HepG2 (cell line): ENCODE measurements at regions not wholly inside any gene's neighbourhood (a gene's known extent, or its start where the extent isn't known, plus 50 kb on each side); places are given as distances from the start of the nearest gene placed in this dataset.

Source experiments
- AKAP8 ChIP-seq: sonication (generic); formaldehyde crosslinking; IDR thresholded peaks from 2 replicates; pipeline ENCODE4 v1.5.1; 2020; ENCODE audit warnings: mild to moderate bottlenecking, missing genetic modification reagents
- ERF ChIP-seq: IDR thresholded peaks from 2 replicates; pipeline ENCODE4 v1.6.1; 2018; ENCODE audit warnings: missing biosample characterization, missing genetic modification reagents
- ETV5 ChIP-seq: IDR thresholded peaks from 2 replicates; pipeline ENCODE4 v1.6.1; 2018; ENCODE audit warnings: missing biosample characterization, missing genetic modification reagents, inconsistent platforms, borderline replicate concordance
- NR1H2 ChIP-seq: sonication (generic); formaldehyde crosslinking; IDR thresholded peaks from 2 replicates; pipeline ENCODE4 v1.8.1; 2022; ENCODE audit warnings: low read depth, missing genetic modification reagents, borderline replicate concordance
- ZNF556 ChIP-seq: sonication (generic); formaldehyde crosslinking; IDR thresholded peaks from 2 replicates; pipeline ENCODE4 v1.4.0; 2020; ENCODE audit warnings: mild to moderate bottlenecking, missing genetic modification reagents, borderline replicate concordance
- TF ChIP-seq, protein P1 (sequence below), 2 experiments: sonication (generic) in 1 of 2; formaldehyde crosslinking in 1 of 2; IDR thresholded peaks; 2 replicates each; pipeline versions ENCODE4 v1.4.0 to v1.6.1; 2016 to 2020; ENCODE audit warnings: borderline replicate concordance in 1 of 2, low read depth in 1 of 2, mild to moderate bottlenecking in 1 of 2, missing genetic modification reagents in 1 of 2
- TF ChIP-seq, protein P2 (sequence below): sonication (generic); formaldehyde crosslinking; IDR thresholded peaks from 2 replicates; pipeline ENCODE4 v1.5.1; 2020; ENCODE audit warnings: mild to moderate bottlenecking, moderate library complexity, missing genetic modification reagents
- TF ChIP-seq, protein P3 (sequence below): sonication (generic); formaldehyde crosslinking; IDR thresholded peaks from 2 replicates; pipeline ENCODE4 v1.4.0; 2020; ENCODE audit warnings: mild to moderate bottlenecking, missing genetic modification reagents, borderline replicate concordance
- TF ChIP-seq, protein P4 (sequence below): sonication (generic); formaldehyde crosslinking; IDR thresholded peaks from 2 replicates; pipeline ENCODE4 v1.5.0; 2020; ENCODE audit warnings: missing genetic modification reagents
- TF ChIP-seq, protein P5 (sequence below): sonication (generic); formaldehyde crosslinking; conservative IDR thresholded peaks from 2 replicates; pipeline ENCODE4 v1.8.1; 2023; ENCODE audit warnings: missing genetic modification reagents
- TF ChIP-seq, protein P6 (sequence below): IDR thresholded peaks from 2 replicates; pipeline ENCODE4 v1.6.1; 2018; ENCODE audit warnings: missing genetic modification reagents

DNA sequence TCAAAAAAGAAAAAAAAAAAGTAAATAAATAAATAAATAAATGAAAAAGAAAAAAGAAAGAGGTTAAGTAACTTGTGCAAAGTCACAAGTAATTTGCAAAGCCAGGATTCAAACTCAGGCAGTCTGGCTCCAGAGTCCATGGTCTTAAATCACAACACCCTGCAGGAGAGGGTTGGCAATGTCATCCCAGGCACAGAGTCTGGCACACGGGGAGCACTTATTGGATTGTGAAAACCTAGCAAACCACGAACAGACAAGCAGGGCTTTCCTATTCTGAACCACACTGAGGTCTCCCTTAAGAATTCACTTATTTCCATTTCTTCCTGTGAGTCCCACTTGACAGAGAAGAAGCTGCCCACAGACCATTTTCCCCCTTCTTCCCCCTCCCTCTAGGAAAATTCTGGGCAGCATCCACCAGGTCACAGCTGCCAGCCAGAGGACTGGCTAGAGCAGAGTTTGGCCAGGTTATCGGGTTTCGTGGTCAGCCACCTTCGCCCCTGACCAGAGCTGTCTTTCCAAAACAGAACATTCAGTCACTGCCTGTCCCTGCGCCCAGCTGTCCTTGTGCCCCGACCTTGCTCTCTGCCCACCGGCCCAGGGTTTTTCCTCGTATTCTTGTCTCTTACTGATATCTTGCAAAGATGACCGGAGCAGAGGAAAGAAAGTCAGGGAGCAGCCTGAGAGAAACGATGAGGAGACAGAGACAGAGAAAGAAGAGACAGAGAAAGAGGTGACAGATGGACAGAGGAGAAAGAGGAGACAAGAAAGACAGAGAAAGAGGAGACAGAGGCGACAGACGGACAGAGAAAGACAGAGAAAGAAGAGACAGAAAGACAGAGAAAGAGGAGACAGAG lies 106.4 kb upstream of the PTPN1 start (continued):
- TF ChIP-seq, protein P1, sequence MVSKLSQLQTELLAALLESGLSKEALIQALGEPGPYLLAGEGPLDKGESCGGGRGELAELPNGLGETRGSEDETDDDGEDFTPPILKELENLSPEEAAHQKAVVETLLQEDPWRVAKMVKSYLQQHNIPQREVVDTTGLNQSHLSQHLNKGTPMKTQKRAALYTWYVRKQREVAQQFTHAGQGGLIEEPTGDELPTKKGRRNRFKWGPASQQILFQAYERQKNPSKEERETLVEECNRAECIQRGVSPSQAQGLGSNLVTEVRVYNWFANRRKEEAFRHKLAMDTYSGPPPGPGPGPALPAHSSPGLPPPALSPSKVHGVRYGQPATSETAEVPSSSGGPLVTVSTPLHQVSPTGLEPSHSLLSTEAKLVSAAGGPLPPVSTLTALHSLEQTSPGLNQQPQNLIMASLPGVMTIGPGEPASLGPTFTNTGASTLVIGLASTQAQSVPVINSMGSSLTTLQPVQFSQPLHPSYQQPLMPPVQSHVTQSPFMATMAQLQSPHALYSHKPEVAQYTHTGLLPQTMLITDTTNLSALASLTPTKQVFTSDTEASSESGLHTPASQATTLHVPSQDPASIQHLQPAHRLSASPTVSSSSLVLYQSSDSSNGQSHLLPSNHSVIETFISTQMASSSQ (IDR thresholded peaks at IDR 0.05; ENCODE audit: low read depth), result no peak
- TF ChIP-seq, protein P1 (CRISPR knock-in tag; IDR thresholded peaks at IDR 0.05; ENCODE audit: borderline replicate concordance), result peak; percentile 23; the same call in 1 of the 2 replicates
- TF ChIP-seq ETV5 (CRISPR knock-in tag) (0 out of 2 replicates have a peak, but pooled peaks have one; percentile 6), ERF (CRISPR knock-in tag) (0 out of 2 replicates have a peak, but pooled peaks have one; percentile 28), NR1H2 (CRISPR knock-in tag) (no peak), AKAP8 (CRISPR knock-in tag) (0 out of 2 replicates have a peak, but pooled peaks have one; percentile 19), ZNF556 (no peak)
- TF ChIP-seq, protein P2, sequence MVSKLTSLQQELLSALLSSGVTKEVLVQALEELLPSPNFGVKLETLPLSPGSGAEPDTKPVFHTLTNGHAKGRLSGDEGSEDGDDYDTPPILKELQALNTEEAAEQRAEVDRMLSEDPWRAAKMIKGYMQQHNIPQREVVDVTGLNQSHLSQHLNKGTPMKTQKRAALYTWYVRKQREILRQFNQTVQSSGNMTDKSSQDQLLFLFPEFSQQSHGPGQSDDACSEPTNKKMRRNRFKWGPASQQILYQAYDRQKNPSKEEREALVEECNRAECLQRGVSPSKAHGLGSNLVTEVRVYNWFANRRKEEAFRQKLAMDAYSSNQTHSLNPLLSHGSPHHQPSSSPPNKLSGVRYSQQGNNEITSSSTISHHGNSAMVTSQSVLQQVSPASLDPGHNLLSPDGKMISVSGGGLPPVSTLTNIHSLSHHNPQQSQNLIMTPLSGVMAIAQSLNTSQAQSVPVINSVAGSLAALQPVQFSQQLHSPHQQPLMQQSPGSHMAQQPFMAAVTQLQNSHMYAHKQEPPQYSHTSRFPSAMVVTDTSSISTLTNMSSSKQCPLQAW (CRISPR knock-in tag), result no peak
- TF ChIP-seq, protein P3, sequence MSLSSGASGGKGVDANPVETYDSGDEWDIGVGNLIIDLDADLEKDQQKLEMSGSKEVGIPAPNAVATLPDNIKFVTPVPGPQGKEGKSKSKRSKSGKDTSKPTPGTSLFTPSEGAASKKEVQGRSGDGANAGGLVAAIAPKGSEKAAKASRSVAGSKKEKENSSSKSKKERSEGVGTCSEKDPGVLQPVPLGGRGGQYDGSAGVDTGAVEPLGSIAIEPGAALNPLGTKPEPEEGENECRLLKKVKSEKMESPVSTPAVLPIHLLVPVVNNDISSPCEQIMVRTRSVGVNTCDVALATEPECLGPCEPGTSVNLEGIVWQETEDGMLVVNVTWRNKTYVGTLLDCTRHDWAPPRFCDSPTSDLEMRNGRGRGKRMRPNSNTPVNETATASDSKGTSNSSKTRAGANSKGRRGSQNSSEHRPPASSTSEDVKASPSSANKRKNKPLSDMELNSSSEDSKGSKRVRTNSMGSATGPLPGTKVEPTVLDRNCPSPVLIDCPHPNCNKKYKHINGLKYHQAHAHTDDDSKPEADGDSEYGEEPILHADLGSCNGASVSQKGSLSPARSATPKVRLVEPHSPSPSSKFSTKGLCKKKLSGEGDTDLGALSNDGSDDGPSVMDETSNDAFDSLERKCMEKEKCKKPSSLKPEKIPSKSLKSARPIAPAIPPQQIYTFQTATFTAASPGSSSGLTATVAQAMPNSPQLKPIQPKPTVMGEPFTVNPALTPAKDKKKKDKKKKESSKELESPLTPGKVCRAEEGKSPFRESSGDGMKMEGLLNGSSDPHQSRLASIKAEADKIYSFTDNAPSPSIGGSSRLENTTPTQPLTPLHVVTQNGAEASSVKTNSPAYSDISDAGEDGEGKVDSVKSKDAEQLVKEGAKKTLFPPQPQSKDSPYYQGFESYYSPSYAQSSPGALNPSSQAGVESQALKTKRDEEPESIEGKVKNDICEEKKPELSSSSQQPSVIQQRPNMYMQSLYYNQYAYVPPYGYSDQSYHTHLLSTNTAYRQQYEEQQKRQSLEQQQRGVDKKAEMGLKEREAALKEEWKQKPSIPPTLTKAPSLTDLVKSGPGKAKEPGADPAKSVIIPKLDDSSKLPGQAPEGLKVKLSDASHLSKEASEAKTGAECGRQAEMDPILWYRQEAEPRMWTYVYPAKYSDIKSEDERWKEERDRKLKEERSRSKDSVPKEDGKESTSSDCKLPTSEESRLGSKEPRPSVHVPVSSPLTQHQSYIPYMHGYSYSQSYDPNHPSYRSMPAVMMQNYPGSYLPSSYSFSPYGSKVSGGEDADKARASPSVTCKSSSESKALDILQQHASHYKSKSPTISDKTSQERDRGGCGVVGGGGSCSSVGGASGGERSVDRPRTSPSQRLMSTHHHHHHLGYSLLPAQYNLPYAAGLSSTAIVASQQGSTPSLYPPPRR, result peak; percentile 52; the same call in 1 of the 2 replicates
- TF ChIP-seq, protein P4, sequence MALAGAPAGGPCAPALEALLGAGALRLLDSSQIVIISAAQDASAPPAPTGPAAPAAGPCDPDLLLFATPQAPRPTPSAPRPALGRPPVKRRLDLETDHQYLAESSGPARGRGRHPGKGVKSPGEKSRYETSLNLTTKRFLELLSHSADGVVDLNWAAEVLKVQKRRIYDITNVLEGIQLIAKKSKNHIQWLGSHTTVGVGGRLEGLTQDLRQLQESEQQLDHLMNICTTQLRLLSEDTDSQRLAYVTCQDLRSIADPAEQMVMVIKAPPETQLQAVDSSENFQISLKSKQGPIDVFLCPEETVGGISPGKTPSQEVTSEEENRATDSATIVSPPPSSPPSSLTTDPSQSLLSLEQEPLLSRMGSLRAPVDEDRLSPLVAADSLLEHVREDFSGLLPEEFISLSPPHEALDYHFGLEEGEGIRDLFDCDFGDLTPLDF (CRISPR knock-in tag), result no peak
- TF ChIP-seq, protein P5, sequence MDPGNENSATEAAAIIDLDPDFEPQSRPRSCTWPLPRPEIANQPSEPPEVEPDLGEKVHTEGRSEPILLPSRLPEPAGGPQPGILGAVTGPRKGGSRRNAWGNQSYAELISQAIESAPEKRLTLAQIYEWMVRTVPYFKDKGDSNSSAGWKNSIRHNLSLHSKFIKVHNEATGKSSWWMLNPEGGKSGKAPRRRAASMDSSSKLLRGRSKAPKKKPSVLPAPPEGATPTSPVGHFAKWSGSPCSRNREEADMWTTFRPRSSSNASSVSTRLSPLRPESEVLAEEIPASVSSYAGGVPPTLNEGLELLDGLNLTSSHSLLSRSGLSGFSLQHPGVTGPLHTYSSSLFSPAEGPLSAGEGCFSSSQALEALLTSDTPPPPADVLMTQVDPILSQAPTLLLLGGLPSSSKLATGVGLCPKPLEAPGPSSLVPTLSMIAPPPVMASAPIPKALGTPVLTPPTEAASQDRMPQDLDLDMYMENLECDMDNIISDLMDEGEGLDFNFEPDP (CRISPR knock-in tag), result no peak
- TF ChIP-seq, protein P6, sequence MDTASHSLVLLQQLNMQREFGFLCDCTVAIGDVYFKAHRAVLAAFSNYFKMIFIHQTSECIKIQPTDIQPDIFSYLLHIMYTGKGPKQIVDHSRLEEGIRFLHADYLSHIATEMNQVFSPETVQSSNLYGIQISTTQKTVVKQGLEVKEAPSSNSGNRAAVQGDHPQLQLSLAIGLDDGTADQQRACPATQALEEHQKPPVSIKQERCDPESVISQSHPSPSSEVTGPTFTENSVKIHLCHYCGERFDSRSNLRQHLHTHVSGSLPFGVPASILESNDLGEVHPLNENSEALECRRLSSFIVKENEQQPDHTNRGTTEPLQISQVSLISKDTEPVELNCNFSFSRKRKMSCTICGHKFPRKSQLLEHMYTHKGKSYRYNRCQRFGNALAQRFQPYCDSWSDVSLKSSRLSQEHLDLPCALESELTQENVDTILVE (CRISPR knock-in tag), result 0 out of 2 replicates have a peak, but pooled peaks have one; percentile 11
